Effector memory CD4-positive, alpha-beta T cell (primary cell): ENCODE measurements at regions not wholly inside any gene's neighbourhood (a gene's known extent, or its start where the extent isn't known, plus 50 kb on each side); places are given as distances from the start of the nearest gene placed in this dataset.
"Not testable (repeated sequence)": the region's sequence is repeated elsewhere in the genome, so short reads cannot be mapped to it uniquely, and the experiment has no call there.

Source experiments
- DNase-seq, 3 donors: peaks; one replicate each; pipeline ENCODE4 v3.0.0-alpha.2; 2020
- H3K27ac ChIP-seq: 2 replicates; pipeline ENCODE4 v1.7.0; 2013; ENCODE audit warnings: mild to moderate bottlenecking, low read length, moderate library complexity; ENCODE audit not compliant: insufficient read depth, poor library complexity, severe bottlenecking
- H3K27me3 ChIP-seq: replicated peaks from 2 replicates; pipeline ENCODE4 v1.7.0; 2013; ENCODE audit warnings: mild to moderate bottlenecking, low read length; ENCODE audit not compliant: insufficient read depth, control insufficient read depth, poor library complexity, severe bottlenecking
- H3K36me3 ChIP-seq: 2 replicates; pipeline ENCODE4 v1.7.0; 2013; ENCODE audit warnings: mild to moderate bottlenecking, low read length, moderate library complexity; ENCODE audit not compliant: control insufficient read depth, insufficient read depth
- H3K4me1 ChIP-seq: 2 replicates; pipeline ENCODE4 v1.7.0; 2013; ENCODE audit warnings: low read length, mild to moderate bottlenecking; ENCODE audit not compliant: control insufficient read depth, insufficient read depth, poor library complexity, severe bottlenecking
- H3K4me3 ChIP-seq: 2 replicates; pipeline ENCODE4 v1.7.0; 2013; ENCODE audit warnings: low read length, low read depth, mild to moderate bottlenecking; ENCODE audit not compliant: insufficient read depth, poor library complexity, severe bottlenecking
- H3K9me3 ChIP-seq: 2 replicates; pipeline ENCODE4 v1.7.0; 2013; ENCODE audit warnings: mild to moderate bottlenecking, low read length, moderate library complexity; ENCODE audit not compliant: control insufficient read depth

DNA sequence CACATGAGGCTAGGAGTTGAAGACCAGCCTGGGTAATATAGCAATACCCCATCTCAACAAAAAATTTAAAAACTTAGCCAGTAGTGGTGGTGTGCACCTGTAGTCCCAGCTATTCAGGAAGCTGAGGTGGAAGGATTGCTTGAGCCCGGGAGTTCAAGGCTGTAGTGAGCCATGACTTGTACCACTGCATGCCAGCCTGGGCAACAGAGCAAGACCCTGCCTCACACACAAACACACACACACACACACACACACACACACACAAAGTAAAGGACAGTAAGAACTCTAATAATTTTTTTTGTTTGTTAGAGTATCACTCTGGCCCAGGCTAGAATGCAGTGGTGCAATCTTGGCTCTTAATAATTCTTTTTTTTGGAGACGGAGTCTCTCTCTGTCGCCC is 138.0 kb upstream of the SOD1 start:
- no peak for DNase-seq
- Histone ChIP-seq H3K36me3 (no peaks in the 10 kb centered on the region), H3K27ac (no peak overlapping the region), H3K4me1 (no peaks in the 10 kb centered on the region), H3K4me3 (no peak overlapping the region), H3K9me3 (no peaks in the 10 kb centered on the region), H3K27me3 (no peaks in the 10 kb centered on the region)

- Histone ChIP-seq H3K4me3 (no peak overlapping the region), H3K9me3 (no peaks in the 10 kb centered on the region), H3K36me3 (no peaks in the 10 kb centered on the region), H3K27me3 (no peaks in the 10 kb centered on the region), H3K4me1 (no peaks in the 10 kb centered on the region), H3K27ac (no peak overlapping the region)
- no peak for DNase-seq
Observed at GRCh38 chr21:31520561-31521098, 138.9 kb upstream of the SOD1 start.

DNA sequence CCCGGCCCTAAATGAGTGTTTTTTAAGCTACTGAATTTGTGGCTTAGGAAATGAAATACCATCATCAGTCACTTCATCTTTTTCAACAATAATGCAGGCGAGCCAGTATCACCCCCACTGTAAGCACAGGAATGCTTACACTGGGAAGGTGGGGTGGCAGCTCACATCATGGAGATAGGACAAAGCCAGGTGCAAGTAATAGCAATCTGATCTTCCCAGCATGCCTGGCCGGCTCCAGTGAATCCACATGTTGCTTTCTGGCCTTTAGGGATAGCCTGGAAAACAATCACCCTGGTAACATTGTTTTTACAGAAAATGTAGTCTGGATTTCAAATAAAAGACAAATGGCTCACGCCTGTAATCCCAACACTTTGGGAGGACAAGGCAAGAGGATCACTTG is 140.9 kb upstream of the SOD1 start:
- no peak for DNase-seq
- Histone ChIP-seq H3K27me3 (no peaks in the 10 kb centered on the region), H3K9me3 (no peaks in the 10 kb centered on the region), H3K36me3 (no peaks in the 10 kb centered on the region), H3K4me3 (no peak overlapping the region), H3K4me1 (no peaks in the 10 kb centered on the region), H3K27ac (no peak overlapping the region)

DNA sequence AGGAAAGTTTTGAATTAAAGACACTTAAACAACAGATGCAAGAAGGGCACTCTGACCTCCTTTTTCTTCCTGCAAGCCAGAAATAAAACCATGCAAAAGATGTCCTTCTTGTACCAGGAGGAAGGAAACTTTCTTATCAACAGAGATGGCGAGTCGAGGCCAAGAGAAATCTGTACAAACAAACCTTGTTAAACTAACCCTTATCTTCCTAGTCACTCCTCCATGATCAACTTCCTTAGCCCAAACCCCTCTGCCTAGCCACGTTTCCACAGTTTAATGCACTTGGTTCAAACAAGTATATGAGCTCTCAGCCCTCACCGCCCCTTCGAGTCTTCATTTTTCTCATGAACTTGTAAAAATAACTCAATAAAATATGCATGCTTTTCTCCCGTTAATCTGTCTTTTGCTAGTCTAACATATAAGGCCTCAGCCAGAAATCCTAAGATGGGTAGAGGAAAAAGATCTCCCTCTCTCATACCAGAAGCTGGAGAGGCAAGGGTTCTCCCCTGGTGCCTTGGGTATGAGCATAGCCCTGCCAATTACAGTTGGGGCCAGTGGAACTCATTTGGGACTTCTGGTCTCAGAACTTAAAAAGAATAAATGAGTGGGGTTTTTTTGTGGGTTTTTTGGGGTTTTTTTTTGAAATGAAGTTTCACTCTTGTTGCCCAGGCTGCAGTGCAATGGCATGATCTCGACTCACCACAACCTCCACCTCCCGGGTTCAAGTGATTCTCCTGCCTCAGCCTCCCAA is 141.7 kb upstream of the SOD1 start:
- Histone ChIP-seq H3K27me3 (no peaks in the 10 kb centered on the region), H3K4me3 (no peak overlapping the region), H3K27ac (no peak overlapping the region), H3K9me3 (no peaks in the 10 kb centered on the region), H3K4me1 (no peaks in the 10 kb centered on the region), H3K36me3 (no peaks in the 10 kb centered on the region)
- DNase-seq, result no peak

- Histone ChIP-seq H3K27ac (no peak overlapping the region), H3K4me1 (peaks cover under 1% of the 10 kb centered on the region), H3K27me3 (no peaks in the 10 kb centered on the region), H3K36me3 (no peaks in the 10 kb centered on the region), H3K4me3 (no peak overlapping the region), H3K9me3 (no peaks in the 10 kb centered on the region)
- no peak for DNase-seq
Observed at GRCh38 chr21:31515253-31515652, 144.2 kb upstream of the SOD1 start.

DNA sequence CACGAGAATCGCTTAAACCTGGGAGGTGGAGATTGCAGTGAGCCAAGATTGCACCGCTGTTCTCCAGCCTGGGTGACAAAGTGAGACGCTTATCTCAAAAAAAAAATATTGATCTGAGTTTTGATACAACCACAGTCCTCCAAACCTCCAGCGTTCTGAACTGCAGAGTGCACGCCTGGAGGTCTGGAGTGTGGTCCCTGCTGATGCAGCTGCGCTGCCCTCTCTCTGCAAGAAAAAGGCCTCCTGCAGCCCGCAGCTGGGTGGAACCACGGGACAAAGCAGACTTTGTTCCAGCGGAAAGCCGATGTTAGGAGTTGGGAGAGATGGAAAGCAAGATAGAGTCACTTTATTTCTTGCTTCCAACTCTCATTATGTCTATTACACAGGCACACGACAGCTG is 144.9 kb upstream of the SOD1 start:
- Histone ChIP-seq H3K36me3 (no peaks in the 10 kb centered on the region), H3K4me1 (peaks cover 6% of the 10 kb centered on the region), H3K9me3 (no peaks in the 10 kb centered on the region), H3K27me3 (no peaks in the 10 kb centered on the region), H3K27ac (no peak overlapping the region), H3K4me3 (no peak overlapping the region)
- DNase-seq, result no peak

DNA sequence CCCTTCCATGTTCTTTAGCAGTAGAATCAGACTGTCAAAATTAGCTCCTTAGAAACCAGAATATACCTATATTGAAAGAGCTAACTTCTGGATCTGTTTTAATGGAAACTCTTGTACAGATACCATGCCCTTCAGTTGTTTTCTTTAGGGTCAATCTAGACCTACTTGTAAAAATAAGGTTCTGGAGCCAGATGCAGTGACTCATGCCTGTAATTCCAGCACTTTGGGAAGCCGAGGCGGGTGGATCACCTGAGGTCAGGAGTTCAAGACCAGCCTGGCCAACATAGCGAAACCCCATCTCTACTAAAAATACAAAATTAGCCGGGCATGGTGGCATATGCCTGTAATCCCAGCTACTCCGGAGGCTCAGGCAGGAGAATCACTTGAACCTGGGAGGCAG is 146.0 kb upstream of the SOD1 start:
- not testable (repeated sequence) for H3K27ac ChIP-seq, H3K27me3 ChIP-seq

GRCh38 chr21:31511999-31512398 is 147.5 kb upstream of the SOD1 start:
- H3K27me3 ChIP-seq, H3K27ac ChIP-seq, H3K4me3 ChIP-seq, H3K9me3 ChIP-seq, DNase-seq, H3K36me3 ChIP-seq, H3K4me1 ChIP-seq: not testable (repeated sequence)

More for the DNA sequence above, 146.0 kb upstream of the SOD1 start:
- H3K4me3 ChIP-seq, H3K9me3 ChIP-seq, DNase-seq, H3K36me3 ChIP-seq, H3K4me1 ChIP-seq: not testable (repeated sequence)

DNA sequence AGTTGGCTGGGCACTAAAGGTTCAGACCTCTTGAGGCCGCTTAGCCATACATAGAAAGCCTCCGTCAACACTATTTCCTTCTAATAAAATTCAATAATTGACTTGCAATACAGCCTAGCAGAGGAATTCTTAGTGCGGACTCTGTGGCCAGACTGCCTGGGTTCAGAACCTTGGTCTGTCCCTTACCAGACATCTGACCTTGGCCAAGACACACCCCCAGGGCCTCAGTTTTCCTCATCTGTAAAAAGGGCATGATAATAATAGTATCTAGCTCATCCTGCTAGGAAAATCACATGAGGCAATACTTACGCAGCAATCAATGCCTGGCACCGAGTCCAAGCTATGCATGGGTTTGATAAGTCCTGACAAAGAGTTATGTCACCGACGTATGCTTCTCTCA is 148.2 kb upstream of the SOD1 start:
- no peaks in the 10 kb centered on the region for H3K9me3 ChIP-seq
- H3K4me3 ChIP-seq, result no peak overlapping the region
- H3K27me3 ChIP-seq, result no peaks in the 10 kb centered on the region
- H3K4me1 ChIP-seq, result peaks cover 10% of the 10 kb centered on the region
- DNase-seq, result no peak
- H3K27ac ChIP-seq, result no peak overlapping the region
- H3K36me3 ChIP-seq, result no peaks in the 10 kb centered on the region

DNA sequence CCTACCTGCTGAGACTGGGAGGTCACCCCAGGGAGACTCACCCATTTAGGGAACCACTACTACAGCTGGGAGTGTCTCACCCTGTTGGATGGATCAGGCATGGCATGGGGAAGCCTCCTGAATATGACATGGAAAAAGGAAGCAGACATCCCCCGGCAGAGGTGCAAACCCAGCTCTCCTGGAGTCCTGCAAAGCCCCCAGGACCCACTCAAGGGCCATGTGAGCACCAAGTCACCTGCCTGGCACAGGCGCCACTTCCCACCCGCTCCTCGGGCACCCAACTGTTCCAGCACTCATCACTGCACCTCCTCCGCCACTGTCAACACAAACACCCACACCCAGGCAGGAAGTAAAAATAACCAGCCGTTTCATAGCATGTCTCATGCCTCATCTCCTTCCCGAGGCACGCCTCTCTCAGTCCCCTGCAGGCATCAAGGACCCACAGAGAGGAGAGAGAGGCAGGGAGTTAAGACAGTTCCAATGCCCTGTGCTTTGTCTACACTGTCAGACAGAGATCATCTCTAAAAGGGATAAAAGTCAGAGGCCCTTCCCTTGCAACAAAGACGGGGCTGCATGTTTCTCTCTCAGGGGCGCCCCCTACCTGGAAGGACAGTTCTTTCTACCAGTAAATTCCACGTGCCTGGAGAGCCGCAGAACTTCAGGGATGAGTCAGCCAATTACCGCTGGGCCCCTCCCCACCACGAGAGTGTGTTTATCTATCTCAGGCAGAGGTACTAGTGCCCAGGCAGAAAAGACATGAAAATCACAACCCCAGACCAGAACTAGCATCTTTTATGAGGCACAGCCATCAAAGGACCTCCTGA is 150.1 kb upstream of the SOD1 start:
- DNase-seq, result peak; percentile 16 to 47 (median 41)
- no peaks in the 10 kb centered on the region for H3K36me3 ChIP-seq
- H3K4me3 ChIP-seq, result no peak overlapping the region
- no peaks in the 10 kb centered on the region for H3K27me3 ChIP-seq
- no peak overlapping the region for H3K27ac ChIP-seq
- no peaks in the 10 kb centered on the region for H3K9me3 ChIP-seq
- peaks cover 10% of the 10 kb centered on the region for H3K4me1 ChIP-seq
